ENCODE measurements at regions not wholly inside any gene's neighbourhood (a gene's known extent, or its start where the extent isn't known, plus 50 kb on each side); places are given as distances from the start of the nearest gene placed in this dataset.

GRCh38 chr9:33687779-33688178 is 107.6 kb upstream of the PRSS3 start:
- Histone ChIP-seq H3K4me3 (ENCODE audit: insufficient read depth, low read depth, low read length) (no peak overlapping the region), H3K27ac (ENCODE audit: insufficient read depth, low read length) (no peak overlapping the region), H4K20me1 (ENCODE audit: insufficient read depth, low read length) (no peaks in the 10 kb centered on the region), H2AK9ac (replicated peaks; ENCODE audit: low read depth, low read length, poor library complexity) (no peak overlapping the region), H2AK5ac (ENCODE audit: low read depth, low read length) (no peak overlapping the region), H3K4me1 (ENCODE audit: control insufficient read depth, insufficient read depth, low read length) (no peaks in the 10 kb centered on the region), H2BK5ac (ENCODE audit: low read depth, low read length, poor library complexity, severe bottlenecking) (no peak overlapping the region), H2BK120ac (ENCODE audit: low read depth, low read length) (no peak overlapping the region), H4K5ac (ENCODE audit: low read depth, low read length) (no peak overlapping the region), H3K4me2 (ENCODE audit: low read depth, low read length) (no peak overlapping the region), H3K9me1 (ENCODE audit: insufficient read depth, low read length) (no peaks in the 10 kb centered on the region), H2BK20ac (ENCODE audit: low read depth, low read length) (no peak overlapping the region), H2BK15ac (ENCODE audit: low read depth, low read length) (no peak overlapping the region), H3K27me3 (ENCODE audit: control insufficient read depth, insufficient read depth, low read length) (peaks cover 10% of the 10 kb centered on the region), H3K36me3 (ENCODE audit: control insufficient read depth, insufficient read depth, low read length) (no peaks in the 10 kb centered on the region), H3K79me1 (ENCODE audit: low read depth in 1 of 2, low read length in 2 of 2) (no peaks in the 10 kb centered on the region), H3K23ac (ENCODE audit: low read depth, low read length) (no peak overlapping the region), H2AFZ (replicated peaks; ENCODE audit: low read length, poor library complexity) (no peak overlapping the region), H3K18ac (ENCODE audit: low read depth, low read length) (no peak overlapping the region), H3K9me3 (ENCODE audit: control insufficient read depth, insufficient read depth, low read length) (no peaks in the 10 kb centered on the region), H3K56ac (ENCODE audit: extremely low read depth, insufficient read depth, low read length) (no peak overlapping the region), H4K91ac (ENCODE audit: insufficient read depth, low read depth, low read length) (no peak overlapping the region), H3K4ac (ENCODE audit: low read depth, low read length) (no peak overlapping the region), H4K8ac (ENCODE audit: low read depth in 2 of 2, low read length in 2 of 2) (no peak overlapping the region), H3K9ac (ENCODE audit: low read depth, low read length) (no peak overlapping the region), H3K14ac (replicated peaks; ENCODE audit: low read depth, low read length) (no peak overlapping the region)
- WGBS, 2 experiments (ENCODE audit: extremely low coverage in 2 of 2, insufficient read length in 1 of 2): no CpG with 5 or more reads among the region's 2 CpGs
- no peak for ATAC-seq (ENCODE audit: low read depth)
- intact Hi-C loops (cut with micrococcal nuclease) (no loop called here), dilution Hi-C loops (cut with HindIII; ENCODE audit: low sequenced_read_pairs, unreplicated experiment) (no loop called here), in situ Hi-C loops (cut with MboI; ENCODE audit: low sequenced_read_pairs) (no loop called here)
- peak; percentile 7 for DNase-seq
- BruUV-seq (replicated peaks): no TSS peak
- ChIA-PET POLR2A (ENCODE audit: unreplicated experiment) (no interaction called here), CTCF (no interaction called here)
- no peak for TF ChIP-seq POLR2A (IDR thresholded peaks at IDR 0.05; ENCODE audit: low read depth, low read length)
- no peak for TF ChIP-seq SMC3 (IDR thresholded peaks at IDR 0.05; ENCODE audit: low read depth, low read length)
- no peak for TF ChIP-seq CEBPB (IDR thresholded peaks at IDR 0.05; ENCODE audit: low read depth, low read length)
- TF ChIP-seq RCOR1 (IDR thresholded peaks at IDR 0.05; ENCODE audit: insufficient replicate concordance, low read length): no peak
- TF ChIP-seq CHD1 (IDR thresholded peaks at IDR 0.05; ENCODE audit: low read depth, low read length): no peak
- no peak for TF ChIP-seq MAFK (IDR thresholded peaks at IDR 0.05; ENCODE audit: low read depth, low read length)
- no peak for TF ChIP-seq CTCF (conservative IDR thresholded peaks at IDR 0.05; ENCODE audit: low read depth, low read length)
- no peak for TF ChIP-seq ELK1 (IDR thresholded peaks at IDR 0.05; ENCODE audit: borderline replicate concordance, low read depth, low read length)
- TF ChIP-seq RFX5 (IDR thresholded peaks at IDR 0.05; ENCODE audit: low read depth, low read length): no peak
- TF ChIP-seq BHLHE40 (IDR thresholded peaks at IDR 0.05; ENCODE audit: low read depth, low read length): no peak
- TF ChIP-seq MXI1 (IDR thresholded peaks at IDR 0.05; ENCODE audit: borderline replicate concordance, low read depth, low read length): no peak
- TF ChIP-seq RAD21 (IDR thresholded peaks at IDR 0.05; ENCODE audit: low read length): no peak
- TF ChIP-seq FOS (IDR thresholded peaks at IDR 0.05; ENCODE audit: low read depth, low read length): no peak
- no peak for TF ChIP-seq MAZ (IDR thresholded peaks at IDR 0.05; ENCODE audit: borderline replicate concordance, low read depth, low read length)
- no peak for TF ChIP-seq NFE2L2 (IDR thresholded peaks at IDR 0.05; ENCODE audit: low read depth, low read length)
- no peak for TF ChIP-seq USF2 (IDR thresholded peaks at IDR 0.05; ENCODE audit: low read depth, low read length)

Data from IMR-90 (cell line).